Neural cell (in vitro differentiated cells): ENCODE measurements at regions not wholly inside any gene's neighbourhood (a gene's known extent, or its start where the extent isn't known, plus 50 kb on each side); places are given as distances from the start of the nearest gene placed in this dataset.

ENCODE experiments used
- H2AFZ ChIP-seq: fragments of 200-600, 300-800 bp; sonication (generic), shearing (Covaris generic); 2 replicates; pipeline ENCODE4 v1.6.0; 2014; ENCODE audit warnings: low read depth, mild to moderate bottlenecking, antibody characterized with exemption, low read length, moderate library complexity
- H3F3A ChIP-seq: fragments of 200-600 bp; shearing (Covaris generic); 2 replicates; pipeline ENCODE4 v1.6.1; 2016; ENCODE audit warnings: mild to moderate bottlenecking, moderate library complexity, mixed read lengths, antibody characterized with exemption, low read length; ENCODE audit not compliant: insufficient read depth, poor library complexity, severe bottlenecking
- H3K27ac ChIP-seq: fragments of 200-600, 300-800 bp; sonication (generic), shearing (Covaris generic); 2 replicates; pipeline ENCODE4 v1.5.1; 2014; ENCODE audit warnings: mild to moderate bottlenecking, low read length, moderate library complexity
- H3K27me3 ChIP-seq: fragments of 300-800, 200-600 bp; sonication (generic), shearing (Covaris generic); 2 replicates; pipeline ENCODE4 v1.6.0; 2014; ENCODE audit warnings: mild to moderate bottlenecking, low read depth, low read length, moderate library complexity; ENCODE audit not compliant: insufficient read depth
- H3K36me3 ChIP-seq: fragments of 300-800, 200-600 bp; sonication (generic), shearing (Covaris generic); 2 replicates; pipeline ENCODE4 v1.5.1; 2014; ENCODE audit warnings: mild to moderate bottlenecking, antibody characterized with exemption, low read length, moderate library complexity; ENCODE audit not compliant: insufficient read depth
- H3K4me2 ChIP-seq: fragments of 300-800, 200-600 bp; sonication (generic), shearing (Covaris generic); 2 replicates; pipeline ENCODE4 v1.6.0; 2014; ENCODE audit warnings: mild to moderate bottlenecking, low read length
- H3K4me3 ChIP-seq: fragments of 300-800, 200-600 bp; sonication (generic), shearing (Covaris generic); 2 replicates; pipeline ENCODE4 v1.5.1; 2014; ENCODE audit warnings: mild to moderate bottlenecking, low read length, moderate library complexity
- H3K79me2 ChIP-seq: fragments of 200-600 bp; shearing (Covaris generic); replicated peaks from 2 replicates; pipeline ENCODE4 v1.6.0; 2014; ENCODE audit warnings: mild to moderate bottlenecking, low read length, moderate library complexity; ENCODE audit not compliant: insufficient read depth
- H3K9ac ChIP-seq: fragments of 300-800, 200-600 bp; sonication (generic), shearing (Covaris generic); 2 replicates; pipeline ENCODE4 v1.6.1; 2016; ENCODE audit warnings: mild to moderate bottlenecking, low read length, mixed read lengths
- H3K9me2 ChIP-seq: fragments of 200-600 bp; shearing (Covaris generic); 2 replicates; pipeline ENCODE4 v1.6.1; 2016; ENCODE audit warnings: mild to moderate bottlenecking, low read length, mixed read lengths; ENCODE audit not compliant: insufficient read depth
- H3K9me3 ChIP-seq: fragments of 200-600, 300-800 bp; sonication (generic), shearing (Covaris generic); 2 replicates; pipeline ENCODE4 v1.6.1; 2016; ENCODE audit warnings: mild to moderate bottlenecking, mixed run types, low read length, moderate library complexity, mixed read lengths
- H4K20me1 ChIP-seq: fragments of 200-600 bp; shearing (Covaris generic); 2 replicates; pipeline ENCODE4 v1.6.1; 2016; ENCODE audit warnings: mild to moderate bottlenecking, mixed run types; ENCODE audit not compliant: insufficient read depth
- EP300 ChIP-seq: fragments of 450-650 bp; conservative IDR thresholded peaks from 2 replicates; pipeline ENCODE4 v1.6.1; 2014; ENCODE audit warnings: antibody characterized with exemption, mild to moderate bottlenecking, moderate library complexity; ENCODE audit not compliant: poor library complexity, severe bottlenecking
- EZH2 ChIP-seq: fragments of 200-600, 300-800 bp; shearing (Covaris generic), sonication (generic); IDR thresholded peaks from 2 replicates; pipeline ENCODE4 v1.6.1; 2014; ENCODE audit warnings: antibody characterized with exemption, low read length, borderline replicate concordance, mild to moderate bottlenecking; ENCODE audit not compliant: insufficient read depth, poor library complexity, severe bottlenecking
- MXI1 ChIP-seq: fragments of 450-650 bp; conservative IDR thresholded peaks from 2 replicates; pipeline ENCODE4 v1.6.1; 2014; ENCODE audit warnings: antibody characterized with exemption, mild to moderate bottlenecking; ENCODE audit not compliant: poor library complexity, severe bottlenecking
- POLR2AphosphoS5 ChIP-seq: IDR thresholded peaks from 2 replicates; pipeline ENCODE4 v1.6.1; 2012
- RAD21 ChIP-seq: fragments of 450-650 bp; conservative IDR thresholded peaks from 2 replicates; pipeline ENCODE4 v1.6.1; 2014; ENCODE audit warnings: antibody characterized with exemption, mild to moderate bottlenecking, moderate library complexity
- SMC3 ChIP-seq: fragments of 450-650 bp; conservative IDR thresholded peaks from 2 replicates; pipeline ENCODE4 v1.6.1; 2014; ENCODE audit warnings: antibody characterized with exemption, mild to moderate bottlenecking, moderate library complexity; ENCODE audit not compliant: poor library complexity
- TAF1 ChIP-seq: IDR thresholded peaks from 2 replicates; pipeline ENCODE4 v1.6.1; 2012; ENCODE audit warnings: low read depth
- TF ChIP-seq, protein P1 (sequence below): IDR thresholded peaks from 2 replicates; pipeline ENCODE4 v1.6.1; 2012; ENCODE audit warnings: borderline replicate concordance
- TF ChIP-seq, protein P2 (sequence below): fragments of 450-650 bp; IDR thresholded peaks from 2 replicates; pipeline ENCODE4 v1.5.1; 2014; ENCODE audit warnings: antibody characterized with exemption, mild to moderate bottlenecking, moderate library complexity; ENCODE audit not compliant: poor library complexity, severe bottlenecking

DNA sequence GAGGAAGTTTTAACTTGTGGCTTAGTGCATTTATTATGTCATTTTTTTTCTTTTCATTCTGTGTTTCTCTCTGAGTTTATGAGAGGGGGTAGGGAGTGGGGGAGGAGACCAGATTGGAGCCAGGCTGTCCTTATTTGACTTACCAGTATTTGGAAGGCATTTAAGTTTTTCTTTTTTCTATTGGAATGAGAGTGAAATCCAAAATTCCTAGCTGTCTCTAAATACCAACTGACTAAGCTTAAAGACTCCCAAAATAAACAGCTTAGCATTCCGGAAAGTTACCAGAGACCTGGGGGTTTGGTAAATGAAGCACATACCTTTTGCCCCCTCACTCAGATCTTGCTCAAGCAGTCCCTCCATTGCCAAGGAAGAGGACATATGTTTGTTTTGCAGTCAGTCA, 581.9 kb upstream of the BRINP1 start:
- H3K9ac ChIP-seq, result no peak overlapping the region
- no peaks in the 10 kb centered on the region for H3K9me3 ChIP-seq
- H3K9me2 ChIP-seq, result no peaks in the 10 kb centered on the region
- TF ChIP-seq SMC3 (no peak), RAD21 (no peak), EZH2 (no peak), EP300 (no peak), POLR2AphosphoS5 (no peak), TAF1 (no peak), MXI1 (no peak)
- TF ChIP-seq, protein P1, sequence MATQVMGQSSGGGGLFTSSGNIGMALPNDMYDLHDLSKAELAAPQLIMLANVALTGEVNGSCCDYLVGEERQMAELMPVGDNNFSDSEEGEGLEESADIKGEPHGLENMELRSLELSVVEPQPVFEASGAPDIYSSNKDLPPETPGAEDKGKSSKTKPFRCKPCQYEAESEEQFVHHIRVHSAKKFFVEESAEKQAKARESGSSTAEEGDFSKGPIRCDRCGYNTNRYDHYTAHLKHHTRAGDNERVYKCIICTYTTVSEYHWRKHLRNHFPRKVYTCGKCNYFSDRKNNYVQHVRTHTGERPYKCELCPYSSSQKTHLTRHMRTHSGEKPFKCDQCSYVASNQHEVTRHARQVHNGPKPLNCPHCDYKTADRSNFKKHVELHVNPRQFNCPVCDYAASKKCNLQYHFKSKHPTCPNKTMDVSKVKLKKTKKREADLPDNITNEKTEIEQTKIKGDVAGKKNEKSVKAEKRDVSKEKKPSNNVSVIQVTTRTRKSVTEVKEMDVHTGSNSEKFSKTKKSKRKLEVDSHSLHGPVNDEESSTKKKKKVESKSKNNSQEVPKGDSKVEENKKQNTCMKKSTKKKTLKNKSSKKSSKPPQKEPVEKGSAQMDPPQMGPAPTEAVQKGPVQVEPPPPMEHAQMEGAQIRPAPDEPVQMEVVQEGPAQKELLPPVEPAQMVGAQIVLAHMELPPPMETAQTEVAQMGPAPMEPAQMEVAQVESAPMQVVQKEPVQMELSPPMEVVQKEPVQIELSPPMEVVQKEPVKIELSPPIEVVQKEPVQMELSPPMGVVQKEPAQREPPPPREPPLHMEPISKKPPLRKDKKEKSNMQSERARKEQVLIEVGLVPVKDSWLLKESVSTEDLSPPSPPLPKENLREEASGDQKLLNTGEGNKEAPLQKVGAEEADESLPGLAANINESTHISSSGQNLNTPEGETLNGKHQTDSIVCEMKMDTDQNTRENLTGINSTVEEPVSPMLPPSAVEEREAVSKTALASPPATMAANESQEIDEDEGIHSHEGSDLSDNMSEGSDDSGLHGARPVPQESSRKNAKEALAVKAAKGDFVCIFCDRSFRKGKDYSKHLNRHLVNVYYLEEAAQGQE, result no peak
- TF ChIP-seq, protein P2, sequence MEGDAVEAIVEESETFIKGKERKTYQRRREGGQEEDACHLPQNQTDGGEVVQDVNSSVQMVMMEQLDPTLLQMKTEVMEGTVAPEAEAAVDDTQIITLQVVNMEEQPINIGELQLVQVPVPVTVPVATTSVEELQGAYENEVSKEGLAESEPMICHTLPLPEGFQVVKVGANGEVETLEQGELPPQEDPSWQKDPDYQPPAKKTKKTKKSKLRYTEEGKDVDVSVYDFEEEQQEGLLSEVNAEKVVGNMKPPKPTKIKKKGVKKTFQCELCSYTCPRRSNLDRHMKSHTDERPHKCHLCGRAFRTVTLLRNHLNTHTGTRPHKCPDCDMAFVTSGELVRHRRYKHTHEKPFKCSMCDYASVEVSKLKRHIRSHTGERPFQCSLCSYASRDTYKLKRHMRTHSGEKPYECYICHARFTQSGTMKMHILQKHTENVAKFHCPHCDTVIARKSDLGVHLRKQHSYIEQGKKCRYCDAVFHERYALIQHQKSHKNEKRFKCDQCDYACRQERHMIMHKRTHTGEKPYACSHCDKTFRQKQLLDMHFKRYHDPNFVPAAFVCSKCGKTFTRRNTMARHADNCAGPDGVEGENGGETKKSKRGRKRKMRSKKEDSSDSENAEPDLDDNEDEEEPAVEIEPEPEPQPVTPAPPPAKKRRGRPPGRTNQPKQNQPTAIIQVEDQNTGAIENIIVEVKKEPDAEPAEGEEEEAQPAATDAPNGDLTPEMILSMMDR, result no peak
- H3F3A ChIP-seq, result no peaks in the 10 kb centered on the region
- H3K27me3 ChIP-seq, result no peaks in the 10 kb centered on the region
- no peak overlapping the region for H3K27ac ChIP-seq
- H2AFZ ChIP-seq, result no peak overlapping the region
- H3K36me3 ChIP-seq, result no peaks in the 10 kb centered on the region
- no peaks in the 10 kb centered on the region for H4K20me1 ChIP-seq
- no peak overlapping the region for H3K4me3 ChIP-seq
- no peaks in the 10 kb centered on the region for H3K79me2 ChIP-seq
- no peak overlapping the region for H3K4me2 ChIP-seq

DNA sequence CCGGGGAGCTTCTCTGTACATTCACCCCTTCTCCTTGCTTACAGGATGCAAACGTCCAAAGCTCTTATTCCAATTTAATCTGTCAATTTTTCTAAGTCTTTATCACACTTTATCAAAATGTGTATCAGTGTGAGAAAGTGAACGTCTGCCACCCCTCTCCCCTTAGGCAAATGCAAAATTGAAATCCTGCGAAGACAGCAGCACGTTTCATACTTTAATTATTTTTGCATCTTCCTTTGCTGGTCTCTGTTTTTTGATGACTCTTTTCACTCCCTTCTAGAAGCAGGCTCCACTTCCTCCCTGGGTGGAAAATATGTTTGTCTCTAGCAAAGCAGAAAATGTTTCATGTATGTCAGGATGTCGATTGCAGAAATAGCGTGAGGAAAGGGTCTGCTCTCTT, 576.5 kb upstream of the BRINP1 start:
- no peak overlapping the region for H3K9ac ChIP-seq
- H3K27ac ChIP-seq, result no peak overlapping the region
- H3K36me3 ChIP-seq, result no peaks in the 10 kb centered on the region
- no peaks in the 10 kb centered on the region for H4K20me1 ChIP-seq
- no peaks in the 10 kb centered on the region for H3F3A ChIP-seq
- no peaks in the 10 kb centered on the region for H3K27me3 ChIP-seq
- H3K4me3 ChIP-seq, result no peak overlapping the region
- TF ChIP-seq EP300 (no peak), SMC3 (no peak), MXI1 (no peak), EZH2 (no peak), TAF1 (no peak), RAD21 (no peak)
- TF ChIP-seq, protein P1, result no peak
- TF ChIP-seq, protein P2, result no peak
- no peaks in the 10 kb centered on the region for H3K79me2 ChIP-seq
- H3K4me2 ChIP-seq, result no peak overlapping the region
- no peaks in the 10 kb centered on the region for H3K9me3 ChIP-seq
- H2AFZ ChIP-seq, result no peak overlapping the region
- no peaks in the 10 kb centered on the region for H3K9me2 ChIP-seq
